GM12865 (cell line): ENCODE measurements at regions not wholly inside any gene's neighbourhood (a gene's known extent, or its start where the extent isn't known, plus 50 kb on each side); places are given as distances from the start of the nearest gene placed in this dataset.

Source experiments
- DNase-seq: peaks from one replicate; pipeline ENCODE4 v3.0.0; 2010; ENCODE audit warnings: low read depth
- H3K4me3 ChIP-seq: 2 replicates; pipeline ENCODE4 v1.5.1; 2011; ENCODE audit warnings: mild to moderate bottlenecking, low read depth, low read length, control low read depth
- CTCF ChIP-seq: IDR thresholded peaks from 2 replicates; pipeline ENCODE4 v1.5.1; 2011; ENCODE audit warnings: low read length, control low read depth, low read depth, inconsistent platforms; ENCODE audit not compliant: insufficient read depth; ENCODE audit errors: missing control alignments

GRCh38 chr1:97013136-97013535 lies 291.6 kb downstream of the PTBP2 start:
- no peak for DNase-seq
- no peak overlapping the region for H3K4me3 ChIP-seq
- TF ChIP-seq CTCF, result no peak

GRCh38 chr1:97013941-97014340 lies 292.4 kb downstream of the PTBP2 start:
- no peak for DNase-seq
- TF ChIP-seq CTCF, result no peak
- H3K4me3 ChIP-seq, result no peak overlapping the region

- no peak for DNase-seq
- TF ChIP-seq CTCF, result no peak
Measured at GRCh38 chr1:97014426-97014825, 292.8 kb downstream of the PTBP2 start.

GRCh38 chr1:97017895-97018294 lies 296.3 kb downstream of the PTBP2 start:
- TF ChIP-seq CTCF, result no peak
- DNase-seq, result peak; percentile 58

More at GRCh38 chr1:97014426-97014825, 292.8 kb downstream of the PTBP2 start:
- no peak overlapping the region for H3K4me3 ChIP-seq

More at GRCh38 chr1:97017895-97018294, 296.3 kb downstream of the PTBP2 start:
- no peak overlapping the region for H3K4me3 ChIP-seq
